IMR-90 (cell line): ENCODE measurements at regions not wholly inside any gene's neighbourhood (a gene's known extent, or its start where the extent isn't known, plus 50 kb on each side); places are given as distances from the start of the nearest gene placed in this dataset.

Experiments used
- ATAC-seq: fragments of 200-7000 bp; cut with Tn5 transposase; 2 replicates; pipeline ENCODE4 v1.9.1; 2020; ENCODE audit warnings: low read depth, mild to moderate bottlenecking, moderate library complexity
- BruUV-seq: library from RNA; stranded (reverse); fragments of 400-500 nt; replicated peaks from 2 replicates; lab custom pipeline; 2021; lab: Mats Ljungman, UMichigan
- CTCF ChIA-PET: fragments of 300-600 bp; formaldehyde crosslinking; extraction: SDS; loops from one replicate; lab custom pipeline; 2021; ENCODE audit warnings: antibody characterized with exemption; lab: Yijun Ruan, JAX
- POLR2A ChIA-PET: fragments of 300-600 bp; sonication (Branson Sonifier 250); formaldehyde crosslinking; loops from one replicate; lab custom pipeline; 2022; ENCODE audit warnings: antibody characterized with exemption; ENCODE audit not compliant: unreplicated experiment; lab: Charles Lee
- DNase-seq: peaks from one replicate; pipeline ENCODE4 v3.0.0; 2013
- H2AFZ ChIP-seq: replicated peaks from 2 replicates; pipeline ENCODE3; 2013; ENCODE audit warnings: low read length, mild to moderate bottlenecking; ENCODE audit not compliant: poor library complexity
- H2AK5ac ChIP-seq: 2 replicates; pipeline ENCODE4 v1.6.1; 2013; ENCODE audit warnings: low read depth, low read length, inconsistent platforms
- H2AK9ac ChIP-seq: replicated peaks from 2 replicates; pipeline ENCODE3; 2013; ENCODE audit warnings: mild to moderate bottlenecking, low read depth, low read length, moderate library complexity; ENCODE audit not compliant: poor library complexity
- H2BK120ac ChIP-seq: 2 replicates; pipeline ENCODE4 v1.6.1; 2013; ENCODE audit warnings: low read depth, low read length, inconsistent platforms
- H2BK15ac ChIP-seq: 3 replicates; pipeline ENCODE4 v1.6.1; 2013; ENCODE audit warnings: low read depth, low read length, inconsistent platforms
- H2BK20ac ChIP-seq: 2 replicates; pipeline ENCODE4 v1.6.1; 2013; ENCODE audit warnings: low read depth, mild to moderate bottlenecking, inconsistent platforms, low read length, moderate library complexity
- H2BK5ac ChIP-seq: 2 replicates; pipeline ENCODE4 v1.6.1; 2013; ENCODE audit warnings: mild to moderate bottlenecking, low read depth, low read length, inconsistent platforms; ENCODE audit not compliant: poor library complexity, severe bottlenecking
- H3K14ac ChIP-seq: replicated peaks from 2 replicates; pipeline ENCODE4 v1.6.1; 2013; ENCODE audit warnings: low read depth, low read length, inconsistent platforms
- H3K18ac ChIP-seq: 2 replicates; pipeline ENCODE4 v1.6.1; 2013; ENCODE audit warnings: low read depth, low read length, control low read depth
- H3K23ac ChIP-seq: 2 replicates; pipeline ENCODE4 v1.6.1; 2013; ENCODE audit warnings: low read depth, low read length, inconsistent platforms
- H3K27ac ChIP-seq: 2 replicates; pipeline ENCODE4 v1.5.1; 2013; ENCODE audit warnings: mild to moderate bottlenecking, control low read depth, low read length; ENCODE audit not compliant: insufficient read depth
- H3K27me3 ChIP-seq: 2 replicates; pipeline ENCODE4 v1.6.1; 2013; ENCODE audit warnings: low read length; ENCODE audit not compliant: control insufficient read depth, insufficient read depth
- H3K36me3 ChIP-seq: 2 replicates; pipeline ENCODE4 v1.6.1; 2013; ENCODE audit warnings: low read length, mixed read lengths; ENCODE audit not compliant: control insufficient read depth, insufficient read depth
- H3K4ac ChIP-seq: 2 replicates; pipeline ENCODE4 v1.6.1; 2013; ENCODE audit warnings: low read depth, low read length, inconsistent platforms
- H3K4me1 ChIP-seq: 2 replicates; pipeline ENCODE4 v1.6.1; 2013; ENCODE audit warnings: low read length, mixed read lengths; ENCODE audit not compliant: control insufficient read depth, insufficient read depth
- H3K4me2 ChIP-seq: 2 replicates; pipeline ENCODE4 v1.6.1; 2013; ENCODE audit warnings: low read depth, mild to moderate bottlenecking, control low read depth, low read length, moderate library complexity
- H3K4me3 ChIP-seq: 2 replicates; pipeline ENCODE4 v1.5.1; 2013; ENCODE audit warnings: low read depth, mild to moderate bottlenecking, control low read depth, low read length, moderate library complexity; ENCODE audit not compliant: insufficient read depth
- H3K56ac ChIP-seq: 2 replicates; pipeline ENCODE4 v1.6.1; 2013; ENCODE audit warnings: low read length, inconsistent platforms; ENCODE audit not compliant: insufficient read depth; ENCODE audit errors: extremely low read depth
- H3K79me1 ChIP-seq, 2 experiments: 2 replicates each; pipeline ENCODE4 v1.6.1; 2013; ENCODE audit warnings: low read length in 2 of 2, inconsistent platforms in 1 of 2, low read depth in 1 of 2
- H3K9ac ChIP-seq: 2 replicates; pipeline ENCODE4 v1.6.1; 2013; ENCODE audit warnings: low read depth, low read length, control low read depth
- H3K9me1 ChIP-seq: 2 replicates; pipeline ENCODE4 v1.6.1; 2013; ENCODE audit warnings: low read length, inconsistent platforms; ENCODE audit not compliant: insufficient read depth
- H3K9me3 ChIP-seq: 2 replicates; pipeline ENCODE4 v1.6.1; 2013; ENCODE audit warnings: low read length; ENCODE audit not compliant: control insufficient read depth, insufficient read depth
- H4K20me1 ChIP-seq: 2 replicates; pipeline ENCODE4 v1.6.1; 2013; ENCODE audit warnings: low read length, inconsistent platforms; ENCODE audit not compliant: insufficient read depth
- H4K5ac ChIP-seq: 2 replicates; pipeline ENCODE4 v1.6.1; 2013; ENCODE audit warnings: mild to moderate bottlenecking, low read depth, low read length, control low read depth
- H4K8ac ChIP-seq, 2 experiments: 2 replicates each; pipeline ENCODE4 v1.6.1; 2013; ENCODE audit warnings: low read depth in 2 of 2, low read length in 2 of 2, control low read depth in 1 of 2, inconsistent platforms in 1 of 2
- H4K91ac ChIP-seq: 2 replicates; pipeline ENCODE4 v1.6.1; 2013; ENCODE audit warnings: low read depth, low read length, inconsistent platforms; ENCODE audit not compliant: insufficient read depth
- BHLHE40 ChIP-seq: fragments of 150-350 bp; IDR thresholded peaks from 2 replicates; pipeline ENCODE4 v1.6.1; 2016; ENCODE audit warnings: mild to moderate bottlenecking, low read depth, low read length
- CEBPB ChIP-seq: IDR thresholded peaks from 2 replicates; pipeline ENCODE4 v1.6.1; 2012; ENCODE audit warnings: low read depth, low read length, improper control_type of control experiment
- CHD1 ChIP-seq: IDR thresholded peaks from 2 replicates; pipeline ENCODE4 v1.6.1; 2012; ENCODE audit warnings: low read depth, low read length, improper control_type of control experiment
- CTCF ChIP-seq: conservative IDR thresholded peaks from 2 replicates; pipeline ENCODE4 v1.5.1; 2012; ENCODE audit warnings: mild to moderate bottlenecking, low read depth, low read length, improper control_type of control experiment
- ELK1 ChIP-seq: fragments of 150-350 bp; IDR thresholded peaks from 2 replicates; pipeline ENCODE4 v1.6.1; 2016; ENCODE audit warnings: low read depth, mild to moderate bottlenecking, low read length, moderate library complexity, borderline replicate concordance
- FOS ChIP-seq: fragments of 150-350 bp; IDR thresholded peaks from 2 replicates; pipeline ENCODE4 v1.6.1; 2016; ENCODE audit warnings: low read depth, low read length
- MAFK ChIP-seq: IDR thresholded peaks from 2 replicates; pipeline ENCODE4 v1.6.1; 2012; ENCODE audit warnings: low read depth, low read length, improper control_type of control experiment
- MAZ ChIP-seq: IDR thresholded peaks from 2 replicates; pipeline ENCODE4 v1.6.1; 2012; ENCODE audit warnings: low read depth, mild to moderate bottlenecking, low read length, improper control_type of control experiment, moderate library complexity, borderline replicate concordance
- MXI1 ChIP-seq: IDR thresholded peaks from 2 replicates; pipeline ENCODE4 v1.6.1; 2012; ENCODE audit warnings: low read depth, mild to moderate bottlenecking, low read length, moderate library complexity, borderline replicate concordance
- NFE2L2 ChIP-seq: fragments of 150-350 bp; IDR thresholded peaks from 2 replicates; pipeline ENCODE4 v1.6.1; 2016; ENCODE audit warnings: low read depth, mild to moderate bottlenecking, low read length
- POLR2A ChIP-seq: IDR thresholded peaks from 2 replicates; pipeline ENCODE4 v1.6.1; 2012; ENCODE audit warnings: mild to moderate bottlenecking, low read depth, low read length
- RAD21 ChIP-seq: IDR thresholded peaks from 2 replicates; pipeline ENCODE4 v1.6.1; 2012; ENCODE audit warnings: low read length, improper control_type of control experiment
- RCOR1 ChIP-seq: IDR thresholded peaks from 2 replicates; pipeline ENCODE4 v1.6.1; 2012; ENCODE audit warnings: mild to moderate bottlenecking, low read length, improper control_type of control experiment; ENCODE audit not compliant: insufficient replicate concordance
- RFX5 ChIP-seq: IDR thresholded peaks from 2 replicates; pipeline ENCODE4 v1.8.0; 2012; ENCODE audit warnings: low read depth, mild to moderate bottlenecking, low read length, moderate library complexity
- SMC3 ChIP-seq: fragments of 150-350 bp; IDR thresholded peaks from 2 replicates; pipeline ENCODE4 v1.6.1; 2016; ENCODE audit warnings: low read depth, mild to moderate bottlenecking, antibody characterized with exemption, low read length, moderate library complexity
- USF2 ChIP-seq: fragments of 150-350 bp; IDR thresholded peaks from 2 replicates; pipeline ENCODE4 v1.6.1; 2017; ENCODE audit warnings: mild to moderate bottlenecking, antibody characterized with exemption, low read length, low read depth
- WGBS, 2 experiments: methylation state at CpG; one replicate each; pipeline versions ENCODE4 v1.1.5 to v1.1.7; 2013; ENCODE audit warnings: missing lambda C conversion rate in 2 of 2; ENCODE audit not compliant: insufficient read length in 1 of 2; ENCODE audit errors: extremely low coverage in 2 of 2; 5-methylcytosine and 5-hydroxymethylcytosine counted together
- dilution Hi-C: fragments of 300-500 bp; cut with HindIII; formaldehyde crosslinking; loops from one replicate; pipeline ENCODE4 v1.14.3; 2018; ENCODE audit warnings: low sequenced_read_pairs; ENCODE audit not compliant: unreplicated experiment
- in situ Hi-C: fragments of 300-500 bp; cut with MboI; formaldehyde crosslinking; loops from 3 replicates; pipeline ENCODE4 v1.14.3; 2019; ENCODE audit warnings: low sequenced_read_pairs, inconsistent platforms, mixed read lengths
- intact Hi-C: fragments of 100-400 bp; cut with micrococcal nuclease; formaldehyde crosslinking; loops from 2 replicates; pipeline ENCODE4 v1.10.0; 2022

DNA sequence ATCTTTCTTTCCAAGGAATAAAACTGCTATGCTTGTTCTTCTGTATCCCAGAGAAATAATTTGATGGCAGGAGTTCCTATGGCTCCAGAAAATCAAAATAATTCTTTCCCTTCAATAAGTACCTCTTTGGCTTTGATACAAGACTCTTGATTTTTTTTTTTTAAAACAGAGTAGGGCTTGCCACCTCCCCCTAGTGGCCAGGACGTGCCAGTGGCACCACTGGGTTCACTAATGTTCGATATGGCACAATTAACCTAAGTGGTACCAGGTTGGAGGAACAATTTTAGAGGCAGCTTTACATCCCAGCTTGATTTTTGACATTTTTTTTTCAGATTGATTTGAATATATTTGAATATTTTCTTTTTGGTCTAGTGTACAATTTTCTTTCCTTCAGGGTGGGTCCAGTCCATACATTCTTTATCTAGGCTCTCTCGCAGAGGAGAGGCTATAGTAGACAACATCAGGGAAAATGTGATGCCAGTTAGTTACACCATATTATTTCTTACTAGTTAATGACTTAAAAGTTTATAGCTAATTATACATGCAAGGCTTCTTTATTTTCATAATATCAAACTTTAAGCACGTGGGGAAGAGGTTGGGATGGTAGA is 330.9 kb downstream of the S1PR1 start:
- Histone ChIP-seq H3K79me1 (no peaks in the 10 kb centered on the region), H2BK15ac (no peak overlapping the region), H4K20me1 (no peaks in the 10 kb centered on the region), H3K9me1 (no peaks in the 10 kb centered on the region), H3K18ac (no peak overlapping the region), H3K27ac (no peak overlapping the region), H3K4ac (no peak overlapping the region), H3K27me3 (no peaks in the 10 kb centered on the region), H2BK20ac (no peak overlapping the region), H3K4me2 (no peak overlapping the region), H2AK5ac (no peak overlapping the region), H2BK5ac (no peak overlapping the region), H3K23ac (no peak overlapping the region), H3K14ac (no peak overlapping the region), H4K8ac (no peak overlapping the region), H3K4me1 (no peaks in the 10 kb centered on the region), H4K91ac (no peak overlapping the region), H3K9ac (no peak overlapping the region), H3K36me3 (no peaks in the 10 kb centered on the region), H2AFZ (no peak overlapping the region), H2BK120ac (no peak overlapping the region), H2AK9ac (no peak overlapping the region), H3K4me3 (no peak overlapping the region), H3K9me3 (no peaks in the 10 kb centered on the region), H4K5ac (no peak overlapping the region), H3K56ac (no peak overlapping the region)
- peak; percentile 11 for DNase-seq
- CTCF ChIA-PET, result interaction anchor here (1.0 kb wide), 2 partner anchors 11 to 26 kb away, joined by 3 to 8 read pairs; no protein-coding TSS in a partner anchor
- no TSS peak for BruUV-seq
- POLR2A ChIA-PET, result no interaction called here
- intact Hi-C loops (loop anchor here (1.0 kb wide), 1 partner anchor 47 kb away; no protein-coding TSS in a partner anchor), dilution Hi-C loops (no loop called here), in situ Hi-C loops (no loop called here)
- no CpG with 5 or more reads among the region's 4 CpGs for WGBS, 2 experiments
- ATAC-seq, result peak; percentile 83
- TF ChIP-seq RFX5 (no peak), USF2 (no peak), CEBPB (no peak), POLR2A (no peak), CTCF (peak; percentile 71), NFE2L2 (no peak), MAFK (no peak), FOS (no peak), ELK1 (no peak), CHD1 (no peak), RCOR1 (no peak), MAZ (no peak), BHLHE40 (no peak), RAD21 (peak; percentile 27; the same call in 1 of the 2 replicates), SMC3 (peak; percentile 35), MXI1 (no peak)
